GM12891 (cell line): ENCODE measurements at regions not wholly inside any gene's neighbourhood (a gene's known extent, or its start where the extent isn't known, plus 50 kb on each side); places are given as distances from the start of the nearest gene placed in this dataset.

ENCODE experiments used
- DNase-seq: peaks from one replicate; pipeline ENCODE4 v3.0.0; 2011; ENCODE audit warnings: low spot score; ENCODE audit not compliant: insufficient read length
- FAIRE-seq: peaks from 2 replicates; lab custom pipeline; 2011; peaks lifted over from hg19 to GRCh38; lab: Jason Lieb, UNC
- PAX5 ChIP-seq: IDR thresholded peaks from 2 replicates; pipeline ENCODE4 v1.6.1; 2011; ENCODE audit warnings: low read length, moderate library complexity, mild to moderate bottlenecking; ENCODE audit not compliant: insufficient read depth, severe bottlenecking
- POLR2A ChIP-seq: IDR thresholded peaks from 2 replicates; pipeline ENCODE4 v1.6.1; 2011; ENCODE audit warnings: low read depth, low read length, control low read depth
- POLR2AphosphoS5 ChIP-seq: IDR thresholded peaks from 2 replicates; pipeline ENCODE4 v1.6.1; 2011; ENCODE audit warnings: low read depth, low read length, control low read depth
- POU2F2 ChIP-seq: IDR thresholded peaks from 2 replicates; pipeline ENCODE4 v1.6.1; 2011; ENCODE audit warnings: low read depth, mild to moderate bottlenecking, control low read depth, low read length, moderate library complexity
- SPI1 ChIP-seq: IDR thresholded peaks from 2 replicates; pipeline ENCODE4 v1.6.1; 2011; ENCODE audit warnings: low read depth, low read length, control low read depth
- TAF1 ChIP-seq: IDR thresholded peaks from 2 replicates; pipeline ENCODE4 v1.6.1; 2011; ENCODE audit warnings: low read depth, low read length, control low read depth

DNA sequence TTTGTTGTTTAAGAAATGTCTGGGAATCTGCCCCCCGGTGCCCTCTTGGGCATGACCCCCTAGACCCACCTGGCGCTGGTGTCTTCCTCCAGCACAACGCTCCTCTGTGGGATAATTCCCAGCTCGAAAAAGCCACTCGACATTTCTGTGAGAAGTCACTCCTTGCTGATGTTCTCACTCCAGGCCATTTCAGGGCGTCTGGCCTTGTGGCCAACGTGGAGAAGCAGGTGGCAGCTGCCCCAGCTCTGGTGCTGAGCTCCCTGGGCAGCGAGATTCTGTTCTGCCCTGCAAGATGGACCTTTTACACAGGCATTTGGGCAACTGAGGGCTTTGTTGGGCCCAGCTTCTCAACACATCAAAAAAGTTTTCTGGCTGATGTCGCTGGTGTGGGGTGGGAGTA, 147.7 kb upstream of the WNT4 start:
- FAIRE-seq (no peak), DNase-seq (no peak)
- TF ChIP-seq TAF1 (no peak), POU2F2 (no peak), POLR2AphosphoS5 (no peak), PAX5 (no peak), SPI1 (no peak), POLR2A (no peak)

DNA sequence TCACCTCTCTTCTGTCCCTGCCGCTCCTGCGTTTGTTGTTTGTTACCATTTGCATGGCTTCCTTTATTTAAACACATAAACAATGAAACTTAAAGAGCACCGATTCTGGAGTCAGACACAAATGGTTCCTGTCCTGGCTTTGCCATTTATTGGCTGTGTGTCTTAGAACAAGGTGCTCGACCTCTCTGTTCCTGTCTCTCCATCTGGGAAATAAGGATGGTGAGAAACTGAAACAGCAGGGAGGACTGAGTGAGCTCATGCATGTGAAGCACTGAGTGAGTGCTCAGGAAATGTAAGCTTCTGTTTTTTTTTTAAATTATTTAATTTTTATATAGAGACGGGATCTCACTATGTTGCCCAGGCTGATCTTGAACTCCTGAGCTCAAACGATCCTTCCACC, 148.2 kb upstream of the WNT4 start:
- TF ChIP-seq TAF1: no peak
- TF ChIP-seq POU2F2: no peak
- no peak for TF ChIP-seq POLR2A
- TF ChIP-seq PAX5: no peak
- TF ChIP-seq SPI1: no peak
- no peak for TF ChIP-seq POLR2AphosphoS5
- FAIRE-seq (no peak), DNase-seq (no peak)

DNA sequence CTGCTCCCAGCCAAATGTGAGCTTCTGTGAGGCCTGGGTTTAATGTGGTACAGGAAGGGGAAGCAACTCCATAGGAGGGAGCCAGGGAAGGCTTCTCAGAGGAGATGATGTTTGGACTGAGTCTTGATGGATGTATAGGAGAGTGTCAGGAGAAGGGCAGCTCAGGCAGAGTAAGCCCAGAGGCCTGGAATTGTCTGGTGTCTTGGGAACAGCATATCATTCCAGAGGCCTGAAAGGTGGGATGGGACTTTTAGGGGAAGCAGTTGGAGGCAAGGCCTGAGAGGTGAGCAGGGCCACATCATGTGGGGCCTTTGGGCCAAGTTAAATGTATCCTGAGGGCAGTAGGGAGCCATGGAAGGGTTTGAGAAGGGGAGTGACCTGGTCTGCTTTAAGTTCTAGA, 148.6 kb upstream of the WNT4 start:
- TF ChIP-seq POLR2AphosphoS5 (no peak), TAF1 (no peak), SPI1 (no peak), PAX5 (no peak), POLR2A (no peak), POU2F2 (no peak)
- no peak for DNase-seq
- no peak for FAIRE-seq

GRCh38 chr1:22292011-22292788, 149.3 kb upstream of the WNT4 start:
- no peak for TF ChIP-seq PAX5
- no peak for TF ChIP-seq POLR2AphosphoS5
- no peak for TF ChIP-seq TAF1
- TF ChIP-seq POLR2A: no peak
- no peak for TF ChIP-seq POU2F2
- TF ChIP-seq SPI1: no peak
- DNase-seq (no peak), FAIRE-seq (no peak)

GRCh38 chr1:22295396-22295795, 152.5 kb upstream of the WNT4 start:
- no peak for FAIRE-seq
- TF ChIP-seq POLR2A: no peak
- no peak for DNase-seq

DNA sequence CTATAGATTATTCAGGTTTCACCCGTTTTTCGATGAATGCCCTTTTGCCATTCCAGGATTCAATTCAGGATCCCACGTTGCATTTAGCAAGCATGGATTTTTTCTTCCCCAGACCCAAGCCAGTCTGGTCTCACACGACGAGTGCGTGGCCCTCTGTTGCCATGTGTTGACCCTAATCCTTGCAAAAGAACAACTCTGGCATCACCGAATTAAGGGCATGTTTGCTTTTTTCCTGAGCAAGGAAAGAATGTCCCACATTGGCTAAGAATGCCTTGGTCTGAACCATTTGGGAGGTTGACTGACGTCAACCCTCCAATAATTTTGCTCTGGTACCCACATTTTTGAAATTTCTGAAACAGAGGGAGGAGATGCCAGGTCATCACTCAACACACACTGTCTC, 153.0 kb upstream of the WNT4 start:
- DNase-seq: no peak
- no peak for FAIRE-seq
- TF ChIP-seq TAF1: no peak

DNA sequence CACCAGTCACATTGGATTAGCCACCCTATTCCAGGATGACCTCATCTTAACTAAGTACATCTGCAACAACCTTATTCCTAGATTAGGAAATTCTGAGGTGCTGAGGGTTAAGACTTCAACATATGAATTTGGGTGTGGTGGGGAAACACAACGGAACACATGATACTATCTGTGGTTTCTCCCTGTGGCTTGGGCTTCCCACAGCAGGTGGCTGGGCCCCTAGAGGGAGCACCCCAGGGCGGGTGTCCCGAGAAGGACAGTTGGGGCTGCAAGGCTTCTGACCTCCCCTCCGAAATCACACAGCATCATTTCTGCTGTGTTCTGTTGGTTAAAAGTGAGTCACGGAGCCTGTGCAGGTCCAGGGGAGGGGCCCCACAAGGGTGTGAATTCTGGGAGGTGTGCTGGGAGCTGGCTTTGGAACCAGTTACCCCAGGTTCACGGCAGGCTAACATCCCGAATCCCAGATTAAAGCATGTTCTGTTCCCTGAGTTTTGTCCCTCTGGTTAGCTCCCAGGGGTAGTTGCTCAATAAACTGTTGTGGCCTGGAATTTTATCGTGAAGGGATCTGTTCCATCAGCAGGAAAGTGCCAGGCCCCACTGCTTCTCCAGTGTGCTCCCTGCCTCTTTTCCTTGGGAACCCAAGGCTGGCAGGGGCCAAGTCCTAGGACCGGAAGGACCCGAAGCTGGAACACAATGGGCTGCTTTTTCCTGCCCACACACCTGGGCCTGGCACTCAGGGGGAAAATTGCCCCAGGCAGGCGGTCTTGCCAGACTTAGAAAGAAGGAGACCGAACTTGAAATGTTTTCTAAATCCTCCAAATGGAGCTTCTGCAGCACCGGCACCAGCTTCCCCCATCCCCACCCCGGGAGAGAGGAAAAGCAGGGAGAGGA, 154.0 kb upstream of the WNT4 start:
- no peak for TF ChIP-seq POU2F2
- no peak for FAIRE-seq
- no peak for DNase-seq

GRCh38 chr1:22297999-22298398, 153.7 kb upstream of the ZBTB40 start:
- TF ChIP-seq TAF1 (no peak), SPI1 (no peak), POLR2A (no peak), POU2F2 (no peak), POLR2AphosphoS5 (no peak), PAX5 (no peak)

DNA sequence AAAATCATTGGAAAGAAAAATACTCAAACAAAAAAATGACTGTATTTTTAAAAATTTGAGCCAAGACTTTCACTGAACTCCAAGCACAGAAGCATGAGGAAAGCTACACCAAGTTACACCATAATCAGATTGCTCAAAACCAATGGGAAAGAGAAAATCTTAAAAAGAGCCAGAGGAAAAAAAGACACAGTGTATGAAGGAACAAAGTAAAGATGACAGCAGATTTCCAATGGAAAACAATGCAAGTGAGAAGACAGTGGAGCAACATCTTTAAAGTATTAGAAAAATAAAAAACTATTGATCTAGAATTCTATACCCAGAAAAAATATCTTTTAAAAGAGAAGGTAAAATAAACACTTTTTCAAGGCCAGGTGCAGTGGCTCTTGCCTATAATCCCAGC, 147.8 kb upstream of the ZBTB40 start:
- DNase-seq (no peak), FAIRE-seq (no peak)
- TF ChIP-seq SPI1 (no peak), POLR2AphosphoS5 (no peak), POU2F2 (no peak), POLR2A (no peak), TAF1 (no peak), PAX5 (no peak)

More at GRCh38 chr1:22297999-22298398, 153.7 kb upstream of the ZBTB40 start:
- DNase-seq (no peak), FAIRE-seq (no peak)

DNA sequence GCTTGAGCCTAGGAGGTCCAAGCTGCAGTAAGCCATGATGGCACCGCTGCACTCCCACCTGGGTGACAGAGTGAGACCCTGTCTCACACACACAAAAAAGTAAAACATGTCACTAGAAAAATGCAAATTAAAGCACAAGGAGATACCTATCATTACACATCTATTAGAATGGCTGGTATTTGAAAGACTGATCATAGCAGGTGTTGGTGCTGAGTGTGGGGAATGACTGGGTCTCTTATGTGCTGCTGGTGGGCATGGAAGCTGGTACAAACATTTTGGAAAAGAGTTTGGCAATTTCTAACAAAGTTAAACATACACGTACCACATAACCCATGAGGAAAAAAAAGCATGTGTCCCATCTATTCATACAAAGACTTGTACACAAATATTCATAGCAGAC, 142.1 kb upstream of the ZBTB40 start:
- DNase-seq: no peak
- TF ChIP-seq TAF1 (no peak), POLR2AphosphoS5 (no peak), POU2F2 (no peak), POLR2A (no peak), PAX5 (no peak), SPI1 (no peak)
- FAIRE-seq: no peak
